ENCODE measurements at regions not wholly inside any gene's neighbourhood (a gene's known extent, or its start where the extent isn't known, plus 50 kb on each side); places are given as distances from the start of the nearest gene placed in this dataset.

DNA sequence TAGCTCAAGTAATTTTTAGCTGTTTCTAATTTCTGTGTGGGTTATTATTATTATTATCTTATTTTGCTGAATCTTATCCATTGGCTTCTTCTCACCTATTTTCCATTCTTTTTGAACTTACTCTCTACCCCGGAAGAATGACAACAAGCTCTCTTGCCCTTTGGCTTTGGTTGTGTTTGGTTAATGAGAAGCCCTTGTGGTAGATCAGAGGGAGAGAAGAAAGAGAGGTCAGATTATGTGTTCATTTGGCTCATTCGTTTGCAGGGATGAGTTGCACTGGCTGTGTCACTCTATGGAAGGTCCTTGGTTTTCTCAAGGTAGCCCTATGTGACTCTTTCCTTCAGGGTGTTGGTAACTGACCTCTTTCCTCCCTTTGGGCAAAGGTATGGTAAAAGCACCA lies 391.9 kb downstream of the LMO4 start:
- DNase-seq (ENCODE audit: low spot score), result no peak

DNA sequence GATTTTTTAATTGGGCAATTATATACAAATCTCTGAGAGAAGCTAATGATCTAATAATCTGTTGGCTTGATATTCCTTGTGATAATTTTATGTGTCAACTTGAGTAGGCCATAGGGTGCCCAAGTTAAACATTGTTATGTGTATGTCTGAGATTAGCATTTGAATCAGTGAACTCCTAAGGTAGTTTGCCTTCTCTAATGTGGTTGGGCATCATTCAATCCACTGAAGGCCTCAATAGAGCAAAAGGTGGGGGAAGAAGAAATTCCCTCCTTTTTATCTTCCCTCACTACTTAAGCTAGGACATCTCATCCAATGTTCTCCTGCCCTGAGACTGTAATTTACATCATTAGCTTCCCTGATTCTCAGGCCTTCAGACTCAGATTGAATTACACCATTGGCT lies 394.5 kb downstream of the LMO4 start:
- no peak for DNase-seq (ENCODE audit: low spot score)

DNA sequence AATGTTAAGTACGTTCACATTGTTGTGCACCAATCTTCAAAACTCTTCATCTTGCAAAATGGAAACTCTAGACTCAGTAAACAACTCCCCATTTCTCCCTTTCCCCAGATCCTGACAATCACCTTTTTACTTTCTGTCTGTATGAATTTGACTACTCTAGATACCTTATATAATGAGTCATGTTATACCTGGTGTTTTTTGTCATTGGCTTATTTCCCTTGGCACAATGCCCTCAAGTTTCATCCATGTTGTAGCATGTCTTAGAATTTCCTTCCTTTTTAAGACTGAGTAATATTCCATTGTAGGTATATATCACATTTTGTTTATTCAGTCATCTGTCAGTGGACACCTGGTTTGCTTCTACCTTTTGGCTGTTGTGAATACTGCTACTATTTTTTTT lies 399.5 kb downstream of the LMO4 start:
- DNase-seq (ENCODE audit: low spot score), result no peak

DNA sequence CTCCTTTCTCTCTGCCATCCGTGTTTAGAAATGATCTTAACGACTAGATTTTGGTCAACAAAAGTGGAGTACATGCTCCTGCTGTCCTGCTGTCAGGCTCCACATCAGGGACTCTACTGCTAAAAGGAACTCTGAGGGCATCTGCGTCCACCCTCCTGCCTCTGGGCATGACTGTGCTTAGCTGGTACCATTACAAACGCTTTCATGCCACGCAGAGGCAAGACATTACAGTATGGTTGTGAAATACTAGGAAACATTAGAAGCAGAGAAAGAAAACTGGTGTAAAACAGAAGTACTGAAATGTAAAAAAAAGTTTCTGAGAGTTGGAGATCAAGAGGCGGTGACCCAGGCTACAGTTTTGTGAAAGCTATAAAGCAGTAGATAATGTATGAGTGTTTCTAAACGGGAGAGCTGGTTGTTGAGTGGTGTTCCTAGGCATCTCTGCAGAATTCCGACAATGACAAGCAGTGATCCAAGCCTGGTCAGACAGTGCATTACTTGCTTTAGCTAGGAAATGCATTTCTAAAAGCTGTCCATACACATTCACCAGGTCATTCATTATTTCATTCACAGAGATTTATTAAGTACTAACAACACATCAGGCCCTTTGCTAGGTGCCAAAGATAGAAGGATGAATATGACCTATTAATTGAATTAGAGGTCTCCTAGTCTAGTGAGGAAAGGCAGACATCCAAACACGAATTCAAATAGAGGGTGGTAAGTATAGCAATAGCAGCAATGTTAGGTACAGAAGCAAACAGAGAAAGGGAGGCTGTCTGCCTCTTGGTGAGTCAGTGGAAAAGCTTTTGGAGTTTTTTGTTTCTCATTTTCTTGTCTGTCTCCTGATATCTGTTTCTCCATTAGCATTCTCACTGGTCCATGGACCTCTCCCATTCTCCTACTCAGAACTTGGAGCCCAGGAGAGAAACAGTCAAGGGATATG lies 401.9 kb downstream of the LMO4 start:
- no peak for DNase-seq (ENCODE audit: low spot score)

DNA sequence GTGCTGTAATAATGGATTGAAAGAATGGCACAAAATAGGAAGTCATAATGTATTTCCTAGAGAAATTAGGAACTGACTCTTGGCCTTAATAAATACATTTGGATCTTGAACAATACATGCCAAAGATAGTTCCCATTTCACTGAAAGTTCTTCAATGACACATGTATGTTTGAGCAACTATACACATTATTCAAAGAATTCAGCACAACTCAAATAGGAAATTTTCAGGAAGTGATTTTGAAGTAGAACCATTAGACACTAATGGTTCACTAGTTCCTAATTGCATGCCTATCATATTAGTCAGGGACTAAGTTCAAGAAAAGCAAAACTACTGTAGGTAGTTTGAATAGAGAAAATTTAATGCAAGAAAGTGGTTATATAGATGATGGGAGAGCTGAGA lies 404.7 kb downstream of the LMO4 start:
- no peak for DNase-seq (ENCODE audit: low spot score)

DNA sequence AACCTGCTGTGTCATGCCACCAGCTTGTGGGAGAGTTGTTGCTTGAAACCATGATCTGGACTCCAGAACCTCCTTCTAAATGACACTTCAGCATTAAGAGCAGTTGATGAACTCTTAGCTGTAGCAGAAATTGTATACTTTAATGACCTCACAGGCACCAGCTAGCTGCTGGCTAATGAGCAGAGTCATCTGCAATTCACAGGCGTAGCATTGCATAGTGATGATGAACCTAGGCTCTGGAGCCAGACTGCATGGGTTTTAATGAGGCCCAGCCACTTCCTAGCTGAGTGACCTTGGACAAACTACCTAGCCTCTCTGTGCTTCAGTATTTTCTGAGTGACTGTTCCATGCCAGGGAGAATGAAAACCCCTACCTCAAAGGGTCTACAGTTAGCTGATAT lies 407.1 kb downstream of the LMO4 start:
- no peak for DNase-seq (ENCODE audit: low spot score)

DNA sequence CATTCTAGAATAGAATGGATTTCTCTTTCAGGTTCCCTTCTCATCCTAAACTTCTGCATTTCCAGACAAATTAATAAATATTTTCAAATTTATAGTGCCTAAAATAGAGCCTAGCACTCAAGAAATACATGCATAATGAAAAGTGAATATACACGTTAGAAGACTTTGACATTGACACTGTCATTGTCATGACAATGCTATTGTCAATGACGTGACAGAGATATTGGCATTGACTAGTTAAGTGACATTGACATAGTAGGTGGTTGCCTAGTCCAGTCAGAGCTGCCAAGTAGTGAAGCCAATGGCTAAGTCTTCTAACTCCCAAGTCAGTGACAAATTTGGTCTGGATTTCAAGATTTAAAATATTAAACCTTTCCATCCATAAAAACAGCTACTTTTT lies 410.5 kb downstream of the LMO4 start:
- no peak for DNase-seq (ENCODE audit: low spot score)

DNA sequence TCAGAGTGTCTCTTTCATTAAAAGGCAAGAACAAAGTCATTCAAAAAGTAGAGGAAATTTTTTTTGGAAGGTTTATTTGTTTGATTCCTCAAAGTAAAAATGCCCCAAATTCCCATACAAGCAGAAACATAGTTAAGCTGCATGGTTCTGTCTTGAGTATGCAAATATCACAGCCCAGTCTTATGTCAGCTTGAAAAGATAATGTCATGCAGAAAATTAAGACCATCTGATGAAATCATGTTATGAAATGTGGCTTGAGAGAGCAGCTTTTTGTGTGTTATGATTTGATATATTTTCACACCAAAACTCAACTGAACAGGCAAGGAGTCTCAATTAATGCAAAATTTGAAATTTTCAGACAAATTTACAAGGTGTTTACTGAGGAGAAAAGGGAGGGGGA lies 411.0 kb downstream of the LMO4 start:
- DNase-seq (ENCODE audit: low spot score), result no peak

DNA sequence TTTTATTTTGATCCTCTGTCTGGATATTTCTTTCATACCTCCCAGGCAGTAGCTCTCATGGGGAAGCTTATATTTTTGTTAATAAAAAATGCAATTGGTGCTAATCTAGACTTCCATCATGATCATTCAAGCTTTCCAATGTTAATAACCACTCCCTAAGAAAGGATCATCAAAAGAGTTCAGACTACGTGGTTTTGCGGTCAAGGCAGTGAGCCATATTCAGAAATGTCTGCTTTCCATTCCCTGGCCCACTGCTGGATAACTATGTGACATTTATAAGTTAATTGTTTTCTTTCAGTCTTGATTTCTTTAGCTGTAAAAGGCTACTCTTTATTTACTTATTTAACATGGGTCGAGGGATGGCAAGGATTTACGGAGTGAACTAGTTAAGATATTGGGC lies 414.6 kb downstream of the LMO4 start:
- DNase-seq (ENCODE audit: low spot score), result no peak

DNA sequence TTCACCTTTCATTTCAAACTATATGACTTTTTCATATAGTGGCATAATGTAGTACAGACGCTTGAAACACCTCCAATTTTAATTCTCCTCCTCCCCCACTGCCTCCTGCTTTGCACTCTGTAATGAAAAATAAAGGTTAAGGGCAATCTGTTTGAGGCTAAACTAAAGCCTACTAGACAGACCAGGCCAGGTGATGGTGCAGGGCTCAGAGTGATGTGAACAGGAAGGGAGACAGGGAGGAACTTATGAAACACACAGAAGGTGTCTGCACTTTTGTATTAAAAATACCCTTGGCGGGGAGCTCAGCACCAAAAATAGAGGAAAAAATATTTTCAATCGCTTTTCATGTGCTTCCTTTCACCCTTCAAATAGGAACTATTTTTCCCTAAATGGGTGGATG lies 415.4 kb downstream of the LMO4 start:
- no peak for DNase-seq (ENCODE audit: low spot score)

DNA sequence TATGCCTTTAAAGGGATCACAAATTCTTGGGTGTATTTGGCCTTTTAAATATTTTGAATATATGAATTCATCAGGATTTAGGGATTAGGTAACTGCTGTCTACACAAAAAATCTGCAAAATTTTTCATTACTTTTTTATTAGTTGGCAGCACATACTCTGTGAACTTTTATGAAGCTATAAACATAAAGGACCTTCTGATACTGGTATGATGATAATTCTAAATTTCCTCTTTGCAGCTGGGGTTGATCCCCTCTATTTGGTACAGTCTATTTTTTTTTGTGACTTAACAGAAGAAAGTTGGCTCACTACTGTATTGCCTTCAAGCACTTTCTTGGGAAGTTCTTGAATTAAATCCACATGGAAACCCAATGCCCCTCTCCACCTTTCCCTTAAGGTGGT lies 416.1 kb downstream of the LMO4 start:
- DNase-seq (ENCODE audit: low spot score), result no peak

DNA sequence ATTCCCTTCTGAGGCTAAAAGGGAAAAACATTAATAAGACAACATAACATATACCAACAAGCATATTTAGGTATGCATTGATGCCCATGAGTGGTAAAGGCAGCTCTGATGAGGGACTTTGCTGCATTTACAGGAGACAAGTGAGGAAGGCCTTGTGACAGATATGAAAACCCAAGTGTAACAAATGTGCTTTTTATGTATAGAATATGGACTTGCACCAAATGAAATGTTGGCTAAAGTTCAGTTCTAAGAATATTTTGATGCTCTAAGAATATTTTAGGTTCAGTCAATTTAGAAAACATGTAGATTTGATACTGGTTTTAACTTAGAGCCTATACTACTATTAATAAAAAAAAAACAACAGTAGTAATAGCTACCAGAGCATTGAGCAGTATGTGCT lies 424.7 kb downstream of the LMO4 start:
- no peak for DNase-seq (ENCODE audit: low spot score)

DNA sequence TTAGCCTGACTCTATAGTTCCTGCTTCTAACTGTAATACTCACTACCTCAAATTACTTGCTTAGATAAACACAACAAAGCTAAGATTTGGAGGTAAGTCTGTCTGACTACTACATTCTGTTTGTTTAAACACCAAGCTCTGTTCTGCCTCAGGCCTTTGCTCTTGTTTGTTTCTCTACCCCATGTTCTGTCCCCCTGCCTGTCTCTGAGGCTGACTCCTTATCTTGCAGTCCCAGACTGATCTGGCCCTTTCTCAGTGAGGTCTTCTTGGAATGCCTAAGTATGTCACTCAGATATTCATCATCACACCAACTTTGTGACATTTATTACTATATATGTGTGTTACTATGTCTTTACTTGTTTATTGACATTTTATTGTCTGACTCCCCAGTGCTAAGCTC lies 425.5 kb downstream of the LMO4 start:
- DNase-seq (ENCODE audit: low spot score), result no peak

DNA sequence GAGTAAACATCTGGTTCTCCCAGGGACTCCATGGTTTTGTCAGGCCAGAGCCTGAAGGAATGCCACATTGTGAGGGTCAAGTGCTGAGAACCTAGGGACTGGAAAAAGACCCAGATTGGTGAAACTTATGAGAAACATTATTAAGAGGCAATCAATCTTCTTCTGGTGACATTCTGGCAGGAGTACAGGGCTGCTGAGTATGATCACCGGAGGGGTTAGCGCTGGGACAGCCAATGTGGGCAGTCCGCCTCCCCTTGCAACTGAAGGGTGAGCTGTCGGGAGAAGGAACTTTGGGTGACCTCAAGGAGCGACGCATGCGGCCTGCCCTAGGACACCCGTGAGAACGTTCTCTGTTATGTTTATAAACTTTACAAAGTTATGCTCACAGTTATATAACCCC lies 429.0 kb downstream of the LMO4 start:
- no peak for DNase-seq (ENCODE audit: low spot score)

DNA sequence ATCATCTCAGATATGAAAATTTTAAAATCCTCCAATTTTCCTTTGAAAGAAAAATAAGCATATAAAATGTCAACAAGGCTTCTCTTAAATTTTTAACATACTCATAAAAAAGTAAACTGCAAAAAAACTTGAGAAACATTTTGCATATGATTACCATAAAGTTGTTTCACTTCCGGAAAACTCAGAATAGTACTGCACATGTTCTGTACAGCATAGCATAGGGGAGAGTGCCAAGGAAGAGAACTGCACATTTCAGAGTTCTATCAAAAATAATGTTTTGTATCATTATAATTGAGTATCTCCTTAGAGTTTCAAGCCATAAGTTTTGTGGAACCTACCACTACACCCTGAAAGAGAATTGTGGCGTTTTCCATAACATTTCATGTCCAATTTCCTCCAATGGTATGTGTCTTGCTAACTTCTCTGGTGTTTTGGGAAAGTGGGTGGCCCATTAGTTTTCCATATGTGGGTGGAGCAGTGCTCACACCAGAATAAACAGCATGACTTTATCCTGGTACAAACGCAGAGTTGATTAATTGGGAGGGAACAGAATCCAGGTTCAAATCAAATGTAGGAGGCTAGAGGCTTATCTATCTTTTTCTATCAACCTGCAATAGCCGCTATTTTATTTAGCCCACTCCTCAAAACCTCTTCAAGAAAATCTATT lies 430.9 kb downstream of the LMO4 start:
- DNase-seq (ENCODE audit: low spot score), result peak; percentile 64

DNA sequence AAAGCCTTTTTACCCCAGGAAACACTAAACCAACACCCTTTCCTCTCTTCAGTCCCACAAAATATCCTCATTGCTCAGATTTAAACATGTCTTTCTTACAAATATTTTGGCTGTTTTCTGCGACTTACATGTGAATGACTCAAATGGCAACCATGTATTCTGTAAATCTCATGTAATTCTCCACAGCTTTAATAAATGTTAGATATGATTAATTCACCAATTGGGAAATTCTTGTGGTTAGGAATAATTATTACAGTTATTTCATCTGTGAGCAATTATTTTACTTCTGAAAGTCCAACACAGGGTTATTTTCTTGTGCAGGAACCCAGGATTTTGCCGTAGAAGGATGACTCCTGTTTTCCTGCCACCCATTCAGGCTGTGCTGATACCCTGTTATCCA lies 431.5 kb downstream of the LMO4 start:
- no peak for DNase-seq (ENCODE audit: low spot score)

DNA sequence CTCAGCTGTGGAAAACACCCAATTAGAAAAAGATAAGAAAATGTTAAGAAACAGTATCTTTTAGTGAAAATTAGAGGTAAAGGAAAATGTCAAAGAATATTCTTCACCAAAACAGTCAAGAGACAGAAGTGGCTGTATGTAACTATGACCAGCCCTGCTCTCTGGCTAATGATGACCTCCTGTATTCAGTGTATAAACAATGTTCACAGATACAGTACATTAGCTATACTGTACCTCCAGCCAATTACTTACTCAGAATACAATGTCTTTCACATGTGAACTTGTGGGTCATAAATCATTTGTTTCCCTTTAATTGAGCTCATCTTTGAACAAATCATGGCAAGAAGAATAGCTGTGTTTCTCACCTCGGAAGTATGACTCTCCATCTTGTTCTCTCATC lies 432.0 kb downstream of the LMO4 start:
- no peak for DNase-seq (ENCODE audit: low spot score)

DNA sequence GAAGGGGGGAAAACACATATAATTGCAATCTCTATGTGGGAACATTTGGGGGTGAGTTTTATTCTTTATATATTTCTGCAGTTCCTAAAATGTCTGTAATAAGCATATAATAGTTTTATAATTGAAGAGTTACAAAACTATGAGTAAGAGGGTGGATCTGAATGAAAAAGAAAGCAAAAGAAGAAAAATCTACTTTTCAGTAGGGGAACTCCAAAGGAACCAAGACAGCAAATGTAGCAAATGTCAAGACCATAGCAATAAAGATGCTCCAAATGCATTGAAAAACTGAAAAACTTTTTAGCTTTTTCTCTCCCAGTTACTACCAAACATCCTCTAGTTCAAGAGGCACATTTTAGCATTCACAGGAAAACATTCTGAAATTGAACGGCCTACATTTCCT lies 434.8 kb downstream of the LMO4 start:
- DNase-seq (ENCODE audit: low spot score), result no peak

DNA sequence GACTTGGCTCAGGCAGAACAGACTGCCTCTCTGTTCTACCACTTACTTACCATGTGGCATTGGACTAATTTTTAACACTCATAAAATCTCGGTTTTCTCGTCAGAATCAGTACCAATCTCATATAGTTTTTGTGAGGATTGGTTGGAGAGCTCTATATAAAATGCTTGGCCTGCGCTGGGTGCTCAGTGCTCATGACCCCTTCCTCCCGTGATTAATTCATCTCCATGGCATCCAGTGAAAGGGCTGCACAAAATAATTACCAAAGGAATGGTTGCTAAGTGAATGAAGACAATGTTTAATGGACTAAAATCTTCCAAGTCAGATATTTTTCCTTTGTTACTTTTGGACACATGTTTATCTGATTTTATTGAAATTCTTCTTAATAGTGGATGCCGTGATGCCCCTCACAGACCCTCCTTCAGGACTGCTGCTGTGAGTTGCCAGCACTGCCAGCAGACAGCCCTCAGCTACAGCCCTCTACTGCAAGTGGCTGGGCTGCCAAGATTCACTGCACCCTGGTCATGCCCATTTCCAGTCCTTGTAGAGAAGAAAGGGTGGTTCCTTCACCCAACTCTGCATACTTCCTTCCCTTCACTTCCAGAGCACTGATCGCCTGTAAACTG lies 436.5 kb downstream of the LMO4 start:
- no peak for DNase-seq (ENCODE audit: low spot score)

DNA sequence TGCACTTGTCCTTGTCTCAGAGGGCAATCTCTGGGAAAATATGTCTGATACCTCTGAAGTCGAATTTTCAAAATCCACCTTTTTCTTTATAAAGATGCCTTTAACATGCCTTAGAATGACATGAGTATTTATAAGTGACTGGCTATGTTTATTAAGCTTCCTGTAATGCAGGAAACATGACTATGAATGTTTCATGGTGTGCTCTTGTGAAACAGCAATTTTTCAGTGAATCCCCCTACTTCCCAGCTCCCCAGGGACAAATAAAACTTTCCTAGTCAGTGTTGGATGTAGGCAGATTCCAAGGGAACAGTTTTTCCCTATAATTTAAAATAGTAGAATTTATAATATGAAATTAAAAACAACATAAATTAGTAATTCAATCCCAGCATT lies 437.0 kb downstream of the LMO4 start:
- no peak for DNase-seq (ENCODE audit: low spot score)

DNA sequence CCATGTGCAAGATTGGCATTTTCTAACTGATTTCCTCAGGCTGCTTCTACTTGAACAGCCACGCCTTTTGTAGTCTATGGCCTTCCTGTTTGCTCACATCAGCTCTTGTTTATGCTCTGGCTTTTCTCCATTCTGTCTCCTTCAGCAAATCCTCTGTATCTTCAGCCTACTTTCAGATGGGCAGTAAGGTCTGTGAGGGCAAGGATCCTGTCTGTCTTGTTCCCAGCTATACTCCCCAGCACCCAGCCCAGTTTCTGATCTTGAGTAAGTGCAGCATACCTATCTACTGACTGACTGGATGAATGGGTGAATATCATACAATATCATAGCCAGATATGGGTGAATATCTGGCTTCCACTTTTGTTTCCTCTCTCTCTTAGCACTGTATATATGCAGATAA lies 438.1 kb downstream of the LMO4 start:
- DNase-seq (ENCODE audit: low spot score), result no peak

DNA sequence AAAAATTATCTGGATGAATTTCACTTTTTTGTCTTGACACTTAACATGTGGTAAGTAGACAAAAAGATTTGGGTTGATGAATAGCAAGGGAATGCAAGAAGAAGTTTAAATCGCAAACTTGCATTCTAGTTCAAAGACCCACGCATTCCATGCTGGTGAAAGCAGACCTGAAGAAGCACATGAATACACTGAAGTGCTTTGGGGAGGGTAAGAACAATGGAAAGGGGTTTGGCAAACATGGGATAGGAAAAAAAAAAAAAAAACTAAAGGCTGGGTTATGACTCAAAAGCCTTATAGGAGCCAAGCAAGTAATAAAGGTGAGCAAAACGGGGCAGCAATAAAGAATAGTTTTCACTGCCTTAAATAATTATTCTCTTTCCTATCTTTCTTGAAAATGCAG lies 450.2 kb downstream of the LMO4 start:
- no peak for DNase-seq (ENCODE audit: low spot score)

DNA sequence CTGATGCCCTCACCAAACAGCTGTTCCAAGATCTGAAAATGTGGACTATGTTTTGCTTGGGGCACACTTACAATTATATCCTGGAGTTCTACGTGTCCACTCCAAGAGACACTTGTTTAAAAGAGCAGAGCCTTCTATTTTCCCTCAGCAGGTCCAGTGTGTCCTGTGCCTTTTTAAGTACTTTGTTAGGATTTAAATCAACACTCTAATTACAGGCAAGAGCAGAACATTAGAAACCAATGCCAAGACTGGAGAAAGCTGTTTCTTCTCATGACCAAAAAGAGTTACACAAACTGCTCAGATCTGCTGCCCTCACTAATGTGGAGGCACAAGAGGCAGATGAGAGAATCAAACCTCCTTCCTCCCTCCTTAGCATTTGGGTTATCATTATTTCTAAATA lies 452.9 kb downstream of the LMO4 start:
- DNase-seq (ENCODE audit: low spot score), result no peak

Measured in NAMALWA (cell line).